HEK293 (cell line): ENCODE measurements at regions not wholly inside any gene's neighbourhood (a gene's known extent, or its start where the extent isn't known, plus 50 kb on each side); places are given as distances from the start of the nearest gene placed in this dataset.

ENCODE experiments used
- CTCF ChIA-PET: fragments of 350-600 bp; formaldehyde crosslinking; extraction: SDS; loops from one replicate; lab custom pipeline; 2021; ENCODE audit warnings: antibody characterized with exemption; lab: Yijun Ruan, JAX
- POLR2A ChIA-PET: fragments of 300-600 bp; formaldehyde crosslinking; extraction: SDS; loops from one replicate; lab custom pipeline; 2020; ENCODE audit warnings: antibody characterized with exemption, inconsistent platforms; lab: Yijun Ruan, JAX
- H3K27ac ChIP-seq: fragments of 200-500 bp; sonication (Bioruptor generic); 2 replicates; pipeline ENCODE4 v1.5.1; 2014; ENCODE audit warnings: low read depth, low read length, control low read depth, inconsistent platforms; ENCODE audit errors: extremely low read depth
- H3K36me3 ChIP-seq, 2 experiments: fragments of 200-500 bp in 1 of 2; sonication (Bioruptor generic) in 1 of 2; 1 replicate in 1 of 2; 2 replicates in 1 of 2; pipeline ENCODE4 v1.5.1; 2014 to 2017; ENCODE audit warnings: inconsistent platforms in 2 of 2, low read length in 2 of 2; ENCODE audit not compliant: control insufficient read depth in 2 of 2, insufficient read depth in 1 of 2
- H3K4me1 ChIP-seq: fragments of 200-500 bp; sonication (Bioruptor generic); 2 replicates; pipeline ENCODE4 v1.5.1; 2014; ENCODE audit warnings: mild to moderate bottlenecking, low read length, inconsistent platforms; ENCODE audit not compliant: control insufficient read depth, insufficient read depth
- H3K4me3 ChIP-seq: 2 replicates; pipeline ENCODE4 v1.5.1; 2011; ENCODE audit warnings: low read depth, mild to moderate bottlenecking, control low read depth, low read length, moderate library complexity
- H3K9me3 ChIP-seq: fragments of 200-500 bp; sonication (Bioruptor generic); 2 replicates; pipeline ENCODE4 v1.5.1; 2014; ENCODE audit warnings: low read depth, low read length, inconsistent platforms; ENCODE audit not compliant: control insufficient read depth, insufficient read depth
- GLIS1 ChIP-seq: fragments of 450-650 bp; formaldehyde crosslinking; IDR thresholded peaks from 2 replicates; pipeline ENCODE4 v1.5.1; 2016; ENCODE audit warnings: missing biosample characterization, missing genetic modification characterization
- KLF8 ChIP-seq: fragments of 450-650 bp; formaldehyde crosslinking; IDR thresholded peaks from 2 replicates; pipeline ENCODE4 v1.5.1; 2016; ENCODE audit warnings: missing biosample characterization, missing genetic modification characterization
- MYNN ChIP-seq: fragments of 450-650 bp; formaldehyde crosslinking; IDR thresholded peaks from 2 replicates; pipeline ENCODE4 v1.5.1; 2016; ENCODE audit warnings: missing biosample characterization, missing genetic modification characterization, borderline replicate concordance
- TRIM28 ChIP-seq: IDR thresholded peaks from 2 replicates; pipeline ENCODE4 v1.6.1; 2011; ENCODE audit warnings: low read length, control low read depth, borderline replicate concordance
- WT1 ChIP-seq: fragments of 450-650 bp; formaldehyde crosslinking; IDR thresholded peaks from 2 replicates; pipeline ENCODE4 v1.5.1; 2016; ENCODE audit warnings: missing biosample characterization, missing genetic modification characterization
- ZIC2 ChIP-seq: fragments of 450-650 bp; formaldehyde crosslinking; IDR thresholded peaks from 2 replicates; pipeline ENCODE4 v1.5.1; 2016; ENCODE audit warnings: missing biosample characterization, missing genetic modification characterization
- ZNF341 ChIP-seq: fragments of 450-650 bp; formaldehyde crosslinking; IDR thresholded peaks from 2 replicates; pipeline ENCODE4; 2016; ENCODE audit warnings: low read depth, missing biosample characterization, missing genetic modification characterization
- ZNF510 ChIP-seq: fragments of 450-650 bp; formaldehyde crosslinking; IDR thresholded peaks from 2 replicates; pipeline ENCODE4 v1.5.1; 2018; ENCODE audit warnings: mild to moderate bottlenecking, missing genetic modification characterization, missing biosample characterization; ENCODE audit not compliant: insufficient replicate concordance
- ZNF514 ChIP-seq: fragments of 450-650 bp; formaldehyde crosslinking; IDR thresholded peaks from 2 replicates; pipeline ENCODE4 v1.5.1; 2016; ENCODE audit warnings: missing biosample characterization, missing genetic modification characterization
- ZNF555 ChIP-seq: fragments of 450-650 bp; formaldehyde crosslinking; conservative IDR thresholded peaks from 2 replicates; pipeline ENCODE4 v1.5.1; 2017; ENCODE audit warnings: missing biosample characterization, mild to moderate bottlenecking, missing genetic modification characterization, inconsistent platforms
- TF ChIP-seq, protein P1 (sequence below): fragments of 450-650 bp; formaldehyde crosslinking; IDR thresholded peaks from 2 replicates; pipeline ENCODE4 v1.5.1; 2016; ENCODE audit warnings: missing biosample characterization, missing genetic modification characterization
- TF ChIP-seq, protein P2 (sequence below): fragments of 450-650 bp; formaldehyde crosslinking; IDR thresholded peaks from 2 replicates; pipeline ENCODE4 v1.5.1; 2016; ENCODE audit warnings: missing biosample characterization, missing genetic modification characterization
- TF ChIP-seq, protein P3 (sequence below): fragments of 450-650 bp; formaldehyde crosslinking; IDR thresholded peaks from 2 replicates; pipeline ENCODE4 v1.5.1; 2017; ENCODE audit warnings: missing biosample characterization, missing genetic modification characterization
- TF ChIP-seq, protein P4 (sequence below): fragments of 450-650 bp; formaldehyde crosslinking; IDR thresholded peaks from 2 replicates; pipeline ENCODE4 v1.5.1; 2017; ENCODE audit warnings: missing biosample characterization, missing genetic modification characterization
- TF ChIP-seq, protein P5 (sequence below): fragments of 450-650 bp; formaldehyde crosslinking; IDR thresholded peaks from 2 replicates; pipeline ENCODE4 v1.5.1; 2017; ENCODE audit warnings: missing biosample characterization, missing genetic modification characterization

DNA sequence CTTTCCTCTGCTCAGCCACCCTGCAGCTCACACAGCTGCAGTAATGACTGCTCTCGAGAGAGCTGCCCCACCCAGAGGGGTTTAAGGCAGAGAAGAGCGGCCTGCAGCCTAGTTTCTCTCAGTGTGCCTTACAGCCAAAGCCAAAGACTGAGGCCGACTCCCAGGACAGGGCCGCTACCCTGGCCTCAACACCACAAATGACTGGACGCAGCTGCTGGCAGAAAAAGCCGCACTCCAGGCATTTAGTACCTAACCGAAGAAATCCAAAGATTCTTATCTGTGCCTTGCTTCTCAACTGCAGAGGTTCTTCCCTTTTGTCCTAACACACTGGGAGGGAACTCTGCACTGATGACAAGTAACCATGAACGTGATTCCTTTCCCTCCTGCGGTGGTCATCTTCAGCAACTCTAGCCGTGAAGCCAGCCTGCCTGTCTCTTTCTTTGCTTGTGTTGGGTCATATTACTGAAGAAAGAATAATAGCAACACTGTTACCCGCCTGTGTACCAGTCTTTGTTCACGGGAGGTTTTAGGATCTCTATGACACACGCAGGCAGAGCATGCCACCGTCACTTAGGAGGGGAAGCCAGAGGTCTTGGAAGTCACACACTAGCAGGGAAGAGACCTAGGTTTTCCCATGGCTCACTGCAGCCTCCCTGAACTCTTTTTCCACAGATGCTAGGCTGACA is 202.7 kb downstream of the RHOU start:
- H3K4me3 ChIP-seq: no peak overlapping the region
- H3K9me3 ChIP-seq: no peaks in the 10 kb centered on the region
- peaks cover 7% of the 10 kb centered on the region for H3K4me1 ChIP-seq
- CTCF ChIA-PET: interaction anchor here (0.7 to 1.4 kb wide), 4 partner anchors 16 to 289 kb away, joined by 3 read pairs; no protein-coding TSS in a partner anchor
- peak; percentile 1; the same call in 1 of the 2 replicates for TF ChIP-seq WT1 (tag by site-specific recombination)
- no peak for TF ChIP-seq ZNF514
- TF ChIP-seq GLIS1 (tag by site-specific recombination): peak; percentile 12; the same call in 1 of the 2 replicates
- TF ChIP-seq, protein P1, sequence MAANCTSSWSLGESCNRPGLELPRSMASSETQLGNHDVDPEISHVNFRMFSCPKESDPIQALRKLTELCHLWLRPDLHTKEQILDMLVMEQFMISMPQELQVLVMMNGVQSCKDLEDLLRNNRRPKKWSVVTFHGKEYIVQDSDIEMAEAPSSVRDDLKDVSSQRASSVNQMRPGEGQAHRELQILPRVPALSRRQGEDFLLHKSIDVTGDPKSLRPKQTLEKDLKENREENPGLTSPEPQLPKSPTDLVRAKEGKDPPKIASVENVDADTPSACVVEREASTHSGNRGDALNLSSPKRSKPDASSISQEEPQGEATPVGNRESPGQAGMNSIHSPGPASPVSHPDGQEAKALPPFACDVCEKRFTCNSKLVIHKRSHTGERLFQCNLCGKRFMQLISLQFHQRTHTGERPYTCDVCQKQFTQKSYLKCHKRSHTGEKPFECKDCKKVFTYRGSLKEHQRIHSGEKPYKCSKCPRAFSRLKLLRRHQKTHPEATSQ: no peak
- TF ChIP-seq, protein P2, sequence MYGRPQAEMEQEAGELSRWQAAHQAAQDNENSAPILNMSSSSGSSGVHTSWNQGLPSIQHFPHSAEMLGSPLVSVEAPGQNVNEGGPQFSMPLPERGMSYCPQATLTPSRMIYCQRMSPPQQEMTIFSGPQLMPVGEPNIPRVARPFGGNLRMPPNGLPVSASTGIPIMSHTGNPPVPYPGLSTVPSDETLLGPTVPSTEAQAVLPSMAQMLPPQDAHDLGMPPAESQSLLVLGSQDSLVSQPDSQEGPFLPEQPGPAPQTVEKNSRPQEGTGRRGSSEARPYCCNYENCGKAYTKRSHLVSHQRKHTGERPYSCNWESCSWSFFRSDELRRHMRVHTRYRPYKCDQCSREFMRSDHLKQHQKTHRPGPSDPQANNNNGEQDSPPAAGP (tag by site-specific recombination): peak; percentile 79
- TF ChIP-seq TRIM28: peak; percentile 76; the same call in 1 of the 2 replicates
- TF ChIP-seq ZIC2 (tag by site-specific recombination): peak; percentile 54
- no peaks in the 10 kb centered on the region for H3K36me3 ChIP-seq
- no peak overlapping the region for H3K27ac ChIP-seq
- POLR2A ChIA-PET: no interaction called here

DNA sequence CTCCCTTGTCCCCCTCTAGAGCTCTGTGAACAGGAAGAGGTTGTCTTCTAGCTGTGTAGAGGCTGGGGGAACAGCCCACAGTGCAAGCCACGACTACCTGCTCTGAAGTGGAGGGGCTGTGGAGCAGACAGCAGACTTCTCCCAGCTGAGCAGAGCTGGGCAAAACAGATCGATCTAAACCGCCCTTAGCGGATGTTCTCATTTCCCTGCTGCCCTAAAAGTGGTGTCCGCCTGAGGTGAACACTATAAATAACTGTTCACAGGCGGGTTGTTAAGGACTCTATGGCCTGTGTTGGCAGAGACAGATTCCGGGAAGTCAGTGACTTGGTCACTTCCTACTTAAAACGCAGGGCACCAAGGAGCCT is 203.2 kb downstream of the RHOU start:
- POLR2A ChIA-PET: no interaction called here
- no peaks in the 10 kb centered on the region for H3K9me3 ChIP-seq
- CTCF ChIA-PET: interaction anchor here (0.6 to 1.4 kb wide), 4 partner anchors 15 to 289 kb away, joined by 3 to 4 read pairs (median 3); no protein-coding TSS in a partner anchor
- TF ChIP-seq MYNN (tag by site-specific recombination) (no peak), ZNF341 (0 out of 2 replicates have a peak, but pooled peaks have one; percentile 2), ZNF555 (tag by site-specific recombination) (no peak), ZNF510 (no peak), KLF8 (tag by site-specific recombination) (no peak)
- TF ChIP-seq, protein P3, sequence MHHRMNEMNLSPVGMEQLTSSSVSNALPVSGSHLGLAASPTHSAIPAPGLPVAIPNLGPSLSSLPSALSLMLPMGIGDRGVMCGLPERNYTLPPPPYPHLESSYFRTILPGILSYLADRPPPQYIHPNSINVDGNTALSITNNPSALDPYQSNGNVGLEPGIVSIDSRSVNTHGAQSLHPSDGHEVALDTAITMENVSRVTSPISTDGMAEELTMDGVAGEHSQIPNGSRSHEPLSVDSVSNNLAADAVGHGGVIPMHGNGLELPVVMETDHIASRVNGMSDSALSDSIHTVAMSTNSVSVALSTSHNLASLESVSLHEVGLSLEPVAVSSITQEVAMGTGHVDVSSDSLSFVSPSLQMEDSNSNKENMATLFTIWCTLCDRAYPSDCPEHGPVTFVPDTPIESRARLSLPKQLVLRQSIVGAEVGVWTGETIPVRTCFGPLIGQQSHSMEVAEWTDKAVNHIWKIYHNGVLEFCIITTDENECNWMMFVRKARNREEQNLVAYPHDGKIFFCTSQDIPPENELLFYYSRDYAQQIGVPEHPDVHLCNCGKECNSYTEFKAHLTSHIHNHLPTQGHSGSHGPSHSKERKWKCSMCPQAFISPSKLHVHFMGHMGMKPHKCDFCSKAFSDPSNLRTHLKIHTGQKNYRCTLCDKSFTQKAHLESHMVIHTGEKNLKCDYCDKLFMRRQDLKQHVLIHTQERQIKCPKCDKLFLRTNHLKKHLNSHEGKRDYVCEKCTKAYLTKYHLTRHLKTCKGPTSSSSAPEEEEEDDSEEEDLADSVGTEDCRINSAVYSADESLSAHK: no peak
- TF ChIP-seq, protein P4, sequence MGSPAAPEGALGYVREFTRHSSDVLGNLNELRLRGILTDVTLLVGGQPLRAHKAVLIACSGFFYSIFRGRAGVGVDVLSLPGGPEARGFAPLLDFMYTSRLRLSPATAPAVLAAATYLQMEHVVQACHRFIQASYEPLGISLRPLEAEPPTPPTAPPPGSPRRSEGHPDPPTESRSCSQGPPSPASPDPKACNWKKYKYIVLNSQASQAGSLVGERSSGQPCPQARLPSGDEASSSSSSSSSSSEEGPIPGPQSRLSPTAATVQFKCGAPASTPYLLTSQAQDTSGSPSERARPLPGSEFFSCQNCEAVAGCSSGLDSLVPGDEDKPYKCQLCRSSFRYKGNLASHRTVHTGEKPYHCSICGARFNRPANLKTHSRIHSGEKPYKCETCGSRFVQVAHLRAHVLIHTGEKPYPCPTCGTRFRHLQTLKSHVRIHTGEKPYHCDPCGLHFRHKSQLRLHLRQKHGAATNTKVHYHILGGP: no peak
- TF ChIP-seq, protein P5, sequence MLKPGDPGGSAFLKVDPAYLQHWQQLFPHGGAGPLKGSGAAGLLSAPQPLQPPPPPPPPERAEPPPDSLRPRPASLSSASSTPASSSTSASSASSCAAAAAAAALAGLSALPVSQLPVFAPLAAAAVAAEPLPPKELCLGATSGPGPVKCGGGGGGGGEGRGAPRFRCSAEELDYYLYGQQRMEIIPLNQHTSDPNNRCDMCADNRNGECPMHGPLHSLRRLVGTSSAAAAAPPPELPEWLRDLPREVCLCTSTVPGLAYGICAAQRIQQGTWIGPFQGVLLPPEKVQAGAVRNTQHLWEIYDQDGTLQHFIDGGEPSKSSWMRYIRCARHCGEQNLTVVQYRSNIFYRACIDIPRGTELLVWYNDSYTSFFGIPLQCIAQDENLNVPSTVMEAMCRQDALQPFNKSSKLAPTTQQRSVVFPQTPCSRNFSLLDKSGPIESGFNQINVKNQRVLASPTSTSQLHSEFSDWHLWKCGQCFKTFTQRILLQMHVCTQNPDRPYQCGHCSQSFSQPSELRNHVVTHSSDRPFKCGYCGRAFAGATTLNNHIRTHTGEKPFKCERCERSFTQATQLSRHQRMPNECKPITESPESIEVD (tag by site-specific recombination): no peak
- TF ChIP-seq, all 188 proteins: peak for 1
- Histone ChIP-seq H3K4me1 (peaks cover 7% of the 10 kb centered on the region), H3K4me3 (no peak overlapping the region), H3K36me3 (no peaks in the 10 kb centered on the region), H3K27ac (no peak overlapping the region)
